ENCODE measurements at regions not wholly inside any gene's neighbourhood (a gene's known extent, or its start where the extent isn't known, plus 50 kb on each side); places are given as distances from the start of the nearest gene placed in this dataset.

DNA sequence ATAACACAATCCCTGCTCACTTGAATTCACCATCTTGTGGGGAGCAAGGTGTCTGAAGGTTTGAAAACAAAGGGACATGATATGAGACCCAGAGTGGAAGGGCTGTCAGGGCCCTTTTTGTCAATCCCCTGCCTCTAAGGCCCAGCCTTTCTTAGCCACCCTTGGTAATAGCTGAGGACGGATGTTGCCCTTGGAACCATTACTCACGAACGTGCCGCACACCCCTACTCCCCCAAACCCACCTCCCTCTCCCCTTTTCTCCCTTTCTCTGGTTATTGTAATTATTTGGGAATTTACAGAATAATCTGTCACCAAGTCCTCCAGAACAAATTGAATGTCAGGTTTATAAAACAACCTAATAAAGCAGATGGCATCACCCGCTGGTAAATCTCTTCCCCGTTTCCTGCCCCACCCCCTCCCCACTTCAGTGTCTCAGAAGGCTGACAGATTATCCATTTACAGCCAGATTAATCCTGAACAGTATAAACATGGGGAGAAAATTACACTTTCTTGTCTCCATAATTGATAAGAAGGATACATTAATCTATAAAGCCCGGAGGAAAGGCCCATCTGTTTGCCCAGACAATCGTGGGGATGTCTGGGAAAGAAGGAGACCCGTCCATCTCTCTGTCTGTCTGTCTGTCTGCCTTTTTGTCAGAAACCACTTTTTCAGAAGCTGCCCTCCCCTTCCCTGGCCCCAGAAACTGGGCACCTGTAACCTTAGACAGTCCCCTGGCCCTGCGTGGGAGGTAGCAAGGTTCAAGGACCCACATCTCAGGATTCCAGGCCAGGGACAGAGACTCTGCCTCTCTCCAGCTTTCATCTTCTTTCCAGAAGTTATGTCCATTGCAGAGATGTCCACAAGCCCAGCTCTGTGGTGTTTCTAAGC is 60.6 kb upstream of the CD34 start:
- no peak for DNase-seq

GRCh38 chr1:207970329-207971233 is 59.7 kb upstream of the CD34 start:
- DNase-seq, result no peak

DNA sequence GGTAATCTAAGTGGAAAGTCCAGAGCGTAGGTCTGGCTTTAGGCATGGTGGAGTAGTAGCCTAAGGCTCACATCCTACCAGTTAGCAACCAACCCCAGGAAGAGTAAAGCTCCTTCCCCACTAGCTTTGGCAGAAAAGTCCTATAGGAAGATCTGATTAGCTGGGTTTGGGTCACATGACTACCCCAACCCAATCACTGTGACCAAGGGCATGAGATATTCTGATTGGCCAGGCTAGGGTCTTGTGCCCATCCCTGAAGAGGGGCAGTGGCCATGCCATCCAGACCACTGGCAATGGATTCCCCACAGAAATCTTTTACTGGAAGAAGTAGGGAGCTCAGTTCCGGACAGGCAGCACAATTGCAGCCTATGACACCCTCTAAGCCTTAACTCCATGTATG is 58.6 kb upstream of the CD34 start:
- no peak for DNase-seq

DNA sequence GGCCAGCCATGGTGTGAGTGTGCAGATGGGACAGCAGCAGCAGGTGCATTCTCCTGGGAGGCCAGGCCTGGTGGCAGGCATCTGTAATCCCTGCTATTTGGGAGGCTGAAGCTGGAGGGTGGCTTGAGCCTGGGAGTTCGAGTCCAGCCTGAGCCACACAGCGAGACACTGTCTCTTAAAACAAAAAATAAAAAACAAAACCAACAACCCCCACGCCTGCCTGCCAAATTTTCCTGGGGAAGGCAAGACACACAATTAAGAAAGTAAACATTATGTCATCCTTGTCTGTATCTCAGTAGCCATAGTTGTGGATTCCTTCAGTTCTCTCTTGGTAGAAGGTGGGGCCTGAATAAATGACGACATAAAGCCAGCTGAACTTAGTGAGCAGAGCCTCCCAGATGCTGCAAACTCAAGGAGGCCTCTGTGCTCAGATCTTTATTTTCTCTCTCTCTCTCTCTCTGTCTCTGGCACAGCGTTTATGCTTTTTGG is 57.6 kb upstream of the CD34 start:
- DNase-seq, result no peak

GRCh38 chr1:207967703-207968102 is 56.8 kb upstream of the CD34 start:
- no peak for DNase-seq

DNA sequence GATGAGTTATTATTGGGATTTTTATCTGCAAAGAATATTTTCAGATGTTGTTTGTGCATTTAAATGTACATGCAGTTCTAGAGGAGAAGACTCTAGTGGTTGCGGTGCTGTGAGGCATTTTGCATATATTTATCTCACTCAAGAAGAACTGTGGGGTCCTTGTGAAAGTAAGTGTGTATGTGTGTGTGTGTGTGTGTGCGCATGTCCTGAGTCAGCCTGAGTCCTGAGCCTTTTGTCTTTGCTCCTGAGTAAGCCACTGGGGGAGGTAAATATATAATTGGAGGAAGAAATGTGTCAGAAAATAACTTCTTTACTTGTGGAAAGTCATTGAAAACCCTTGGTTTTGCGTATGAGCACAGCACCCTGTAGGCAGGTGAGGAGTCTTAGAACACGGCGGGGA is 55.6 kb upstream of the CD34 start:
- no peak for DNase-seq

- no peak for DNase-seq
These were observed 54.8 kb upstream of the CD34 start for GRCh38 chr1:207965392-207966387.

DNA sequence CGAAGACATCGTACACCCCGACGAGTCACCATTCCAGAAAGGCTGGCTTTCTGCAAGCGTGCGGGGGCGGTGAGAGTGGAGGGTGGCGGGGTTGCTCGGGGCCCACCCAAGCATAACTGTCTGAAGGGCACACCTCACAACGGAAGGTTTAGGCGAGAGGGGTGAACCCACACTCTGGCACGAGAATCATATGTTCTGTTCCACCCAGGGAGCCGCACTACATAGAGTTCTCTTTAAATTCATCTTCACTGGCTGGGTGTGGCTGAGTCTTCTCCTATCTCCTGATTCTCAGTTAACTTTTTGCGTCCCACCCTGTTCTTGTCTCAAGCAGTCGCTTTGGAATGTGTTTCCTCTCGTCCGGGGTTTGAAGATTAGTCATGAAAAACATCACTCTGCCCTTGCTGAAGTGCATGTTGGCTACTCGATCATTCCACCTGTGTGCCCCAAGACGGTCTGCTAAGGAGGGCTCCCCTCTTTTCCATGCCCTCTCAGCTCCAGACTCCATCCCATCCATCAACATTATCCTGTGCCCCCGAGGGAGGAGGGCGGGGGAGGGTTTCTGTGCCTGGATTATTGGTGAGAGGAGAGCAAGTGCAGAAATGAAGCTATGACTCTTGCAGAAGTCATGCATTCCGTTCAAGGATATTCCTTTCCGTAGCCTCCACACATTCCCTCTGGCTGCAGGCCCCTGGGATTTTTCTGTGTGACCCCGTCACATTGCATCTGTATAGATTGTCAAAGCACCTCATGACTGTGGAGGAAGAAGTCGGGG is 53.5 kb upstream of the CD34 start:
- peak; percentile 95 for DNase-seq

GRCh38 chr1:207963427-207964194 is 52.7 kb upstream of the CD34 start:
- peak; percentile 95 for DNase-seq

DNA sequence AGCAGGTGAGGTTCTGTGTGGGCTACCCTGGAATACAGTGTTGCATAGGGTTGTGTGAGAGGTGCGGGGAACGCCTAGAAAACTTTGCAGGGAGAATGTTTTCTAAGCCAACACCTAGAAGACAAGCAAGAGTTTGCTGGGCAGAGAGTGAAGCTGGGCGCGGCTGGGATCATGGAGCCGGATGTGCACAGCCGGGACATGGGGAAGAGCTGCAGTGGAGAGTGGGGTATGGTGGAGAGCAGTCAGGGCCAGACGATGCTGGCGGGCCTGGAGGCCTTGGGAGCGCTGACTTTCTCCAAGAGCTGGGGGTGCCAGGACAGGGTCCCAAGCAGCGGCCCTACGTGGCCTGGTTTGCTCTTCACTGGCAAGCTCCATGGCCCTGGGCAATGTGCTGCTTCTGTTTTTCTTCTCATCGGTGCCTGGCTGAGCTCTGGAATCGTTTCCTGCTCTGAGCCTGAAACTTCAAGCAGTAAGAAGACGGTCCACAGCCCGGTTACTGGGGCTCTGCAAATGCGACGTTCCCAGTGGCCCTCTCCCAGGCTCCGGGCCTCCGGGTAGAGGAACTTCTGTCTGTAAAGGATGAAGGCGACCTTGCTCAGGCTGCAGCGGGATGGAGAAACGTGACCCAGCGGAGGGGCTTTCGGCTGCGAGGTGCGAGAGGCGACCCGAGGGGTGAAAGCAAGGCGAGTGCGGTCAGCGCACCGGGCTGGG is 51.9 kb upstream of the CD34 start:
- DNase-seq, result peak; percentile 57
